ENCODE measurements at regions not wholly inside any gene's neighbourhood (a gene's known extent, or its start where the extent isn't known, plus 50 kb on each side); places are given as distances from the start of the nearest gene placed in this dataset.

GRCh38 chr15:98202256-98202655, 241.8 kb downstream of the ARRDC4 start:
- no peak for TF ChIP-seq CTCF (conservative IDR thresholded peaks at IDR 0.05)
- TF ChIP-seq ZFX (IDR thresholded peaks at IDR 0.05): no peak
- no peak overlapping the region for H3K27ac ChIP-seq

GRCh38 chr15:98203872-98204660, 243.6 kb downstream of the ARRDC4 start:
- TF ChIP-seq CTCF (conservative IDR thresholded peaks at IDR 0.05) (no peak), ZFX (IDR thresholded peaks at IDR 0.05) (no peak)
- no peak overlapping the region for H3K27ac ChIP-seq

- no peak overlapping the region for H3K27ac ChIP-seq
- TF ChIP-seq CTCF (conservative IDR thresholded peaks at IDR 0.05): no peak
- TF ChIP-seq ZFX (IDR thresholded peaks at IDR 0.05): no peak
Observed at GRCh38 chr15:98207928-98208327, 247.4 kb downstream of the ARRDC4 start.

- no peak for TF ChIP-seq ZFX (IDR thresholded peaks at IDR 0.05)
- no peak for TF ChIP-seq CTCF (conservative IDR thresholded peaks at IDR 0.05)
- no peak overlapping the region for H3K27ac ChIP-seq
Observed at GRCh38 chr15:98213346-98213979, 253.0 kb downstream of the ARRDC4 start.

- no peak overlapping the region for H3K27ac ChIP-seq
- TF ChIP-seq ZFX (IDR thresholded peaks at IDR 0.05) (no peak), CTCF (conservative IDR thresholded peaks at IDR 0.05) (no peak)
Observed at GRCh38 chr15:98216166-98216565, 255.7 kb downstream of the ARRDC4 start.

GRCh38 chr15:98217356-98217755, 256.9 kb downstream of the ARRDC4 start:
- no peak for TF ChIP-seq CTCF (conservative IDR thresholded peaks at IDR 0.05)
- TF ChIP-seq ZFX (IDR thresholded peaks at IDR 0.05): no peak
- no peak overlapping the region for H3K27ac ChIP-seq

- H3K27ac ChIP-seq: no peak overlapping the region
- no peak for TF ChIP-seq CTCF (conservative IDR thresholded peaks at IDR 0.05)
- no peak for TF ChIP-seq ZFX (IDR thresholded peaks at IDR 0.05)
Observed at GRCh38 chr15:98221144-98221543, 260.6 kb downstream of the ARRDC4 start.
